Stimulated activated CD4-positive, alpha-beta T cell treated with anti-CD3 and anti-CD28 coated beads, Interleukin-12 subunit alpha, Interleukin-12 subunit beta, amount 100 ng/mL, for 24 hours (primary cell): ENCODE measurements at regions not wholly inside any gene's neighbourhood (a gene's known extent, or its start where the extent isn't known, plus 50 kb on each side); places are given as distances from the start of the nearest gene placed in this dataset.
"Not testable (repeated sequence)": the region's sequence is repeated elsewhere in the genome, so short reads cannot be mapped to it uniquely, and the experiment has no call there.

ENCODE experiments used
- DNase-seq, 2 experiments: peaks; one replicate each; pipeline ENCODE4 v3.0.0-alpha.2; 2020; ENCODE audit warnings: low read depth in 2 of 2

GRCh38 chr1:182229921-182230491, 161.6 kb downstream of the GLUL start:
- DNase-seq = no peak

DNA sequence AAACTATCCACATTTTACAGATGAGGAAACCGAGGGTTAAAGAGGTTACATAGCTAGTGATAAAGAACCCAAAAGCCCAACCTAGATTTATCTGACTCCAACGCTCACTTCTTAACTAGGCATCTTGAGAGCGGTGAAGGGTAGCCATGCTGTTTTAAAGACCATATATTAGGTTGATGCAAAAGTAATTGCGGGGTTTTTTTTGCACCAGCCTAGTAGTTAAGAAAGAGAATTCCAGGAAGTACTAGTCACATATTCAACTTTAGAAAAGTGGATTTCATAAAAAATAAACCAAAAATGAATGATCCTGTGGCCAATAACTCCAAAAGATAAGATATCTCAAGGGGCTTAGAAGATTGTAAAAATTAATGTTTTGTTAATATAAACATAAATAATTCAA, 162.1 kb downstream of the GLUL start:
- DNase-seq = no peak

- DNase-seq = no peak
These were observed 163.6 kb downstream of the GLUL start for GRCh38 chr1:182227864-182228547.

DNA sequence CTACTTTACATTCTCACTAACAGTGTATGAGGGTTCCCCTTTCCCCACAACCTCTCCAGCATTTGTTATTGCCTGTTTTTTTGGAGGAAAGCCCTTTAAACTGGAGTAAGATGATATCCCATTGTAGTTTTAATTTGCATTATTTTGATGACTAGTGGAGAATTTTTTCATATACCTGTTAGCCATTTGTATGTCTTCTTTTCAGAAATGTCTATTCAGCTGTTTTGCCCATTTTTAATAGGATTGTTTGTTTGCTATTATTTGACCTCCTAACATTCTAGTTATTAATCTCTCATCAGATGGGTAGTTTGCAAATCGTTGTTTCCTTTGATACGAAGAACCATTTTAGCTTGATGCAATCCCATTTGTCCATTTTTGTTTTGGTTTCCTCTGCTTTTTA, 165.0 kb downstream of the GLUL start:
- no peak for DNase-seq

GRCh38 chr1:182225755-182226154, 164.2 kb upstream of the ZNF648 start:
- DNase-seq = not testable (repeated sequence)

DNA sequence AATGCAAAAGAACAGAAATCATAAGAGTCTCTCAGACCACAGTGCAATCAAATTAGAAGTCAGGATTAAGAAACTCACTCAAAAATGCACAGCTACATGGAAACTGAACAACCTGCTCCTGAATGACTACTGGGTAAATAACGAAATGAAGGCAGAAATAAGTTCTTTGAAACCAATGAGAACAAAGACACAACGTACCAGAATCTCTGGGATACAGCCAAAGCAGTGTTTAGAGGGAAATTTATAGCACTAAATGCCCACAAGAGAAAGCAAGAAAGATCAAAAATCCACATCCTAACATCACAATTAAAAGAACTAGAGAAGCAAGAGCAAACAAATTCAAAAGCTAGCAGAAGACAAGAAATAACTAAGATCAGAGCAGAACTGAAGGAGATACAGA, 160.5 kb upstream of the ZNF648 start:
- DNase-seq = not testable (repeated sequence)

DNA sequence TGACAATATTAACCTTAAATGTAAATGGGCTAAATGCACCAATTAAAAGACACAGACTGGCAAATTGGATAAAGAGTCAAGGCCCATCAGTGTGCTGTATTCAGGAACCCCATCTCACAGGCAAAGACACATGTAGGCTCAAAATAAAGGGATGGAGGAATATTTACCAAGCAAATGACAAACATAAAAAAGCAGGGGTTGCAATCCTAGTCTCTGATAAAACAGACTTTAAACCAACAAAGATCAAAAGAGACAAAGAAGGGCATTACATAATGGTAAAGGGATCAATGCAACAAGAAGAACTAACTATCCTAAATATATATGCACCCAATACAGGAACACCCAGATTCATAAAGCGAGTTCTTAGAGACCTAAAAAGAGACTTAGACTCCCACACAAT, 159.9 kb upstream of the ZNF648 start:
- not testable (repeated sequence) for DNase-seq

GRCh38 chr1:182217967-182218366, 156.5 kb upstream of the ZNF648 start:
- no peak for DNase-seq

- DNase-seq = no peak
These were observed 155.6 kb upstream of the ZNF648 start for GRCh38 chr1:182217071-182217470.

GRCh38 chr1:182215764-182216163, 154.3 kb upstream of the ZNF648 start:
- DNase-seq = no peak

GRCh38 chr1:182213163-182213562, 151.7 kb upstream of the ZNF648 start:
- no peak for DNase-seq

DNA sequence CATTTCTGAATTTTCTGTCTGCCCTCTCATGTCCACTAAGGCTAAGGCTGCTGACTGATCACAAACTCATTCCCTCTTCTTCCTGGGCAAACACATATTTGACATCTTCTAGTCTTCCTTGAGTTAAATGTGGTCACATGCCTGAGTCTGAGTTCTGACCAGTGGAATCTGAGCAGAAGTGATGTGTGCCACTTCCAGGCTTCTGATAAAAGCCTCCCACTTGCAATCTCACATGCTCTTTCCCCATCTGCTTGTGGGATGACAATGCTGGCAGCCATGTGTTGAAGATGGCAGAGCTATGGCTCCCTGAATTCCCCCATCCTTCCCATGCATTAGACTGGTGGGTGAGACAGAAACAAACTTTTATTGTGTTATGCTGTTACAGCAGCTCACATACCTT, 149.9 kb upstream of the ZNF648 start:
- DNase-seq = no peak

DNA sequence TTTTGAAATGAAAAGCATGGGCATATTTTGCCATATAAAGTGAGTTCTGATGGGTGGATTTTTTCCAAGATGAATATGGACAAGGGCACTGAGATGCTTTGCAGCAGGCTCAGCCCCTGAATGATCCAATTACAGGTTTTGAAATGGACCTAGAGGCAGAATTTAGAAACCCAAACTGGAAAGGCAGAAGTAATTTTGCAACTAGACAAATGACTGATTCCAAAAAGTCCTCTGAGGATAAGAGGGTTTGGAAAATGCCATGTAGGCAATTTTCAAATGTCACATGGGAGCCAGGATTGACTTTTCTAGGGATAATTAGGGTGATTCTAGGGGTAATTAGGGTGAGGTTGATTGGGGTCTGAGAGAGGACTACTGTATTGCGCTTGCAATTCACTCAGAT, 148.9 kb upstream of the ZNF648 start:
- no peak for DNase-seq

DNA sequence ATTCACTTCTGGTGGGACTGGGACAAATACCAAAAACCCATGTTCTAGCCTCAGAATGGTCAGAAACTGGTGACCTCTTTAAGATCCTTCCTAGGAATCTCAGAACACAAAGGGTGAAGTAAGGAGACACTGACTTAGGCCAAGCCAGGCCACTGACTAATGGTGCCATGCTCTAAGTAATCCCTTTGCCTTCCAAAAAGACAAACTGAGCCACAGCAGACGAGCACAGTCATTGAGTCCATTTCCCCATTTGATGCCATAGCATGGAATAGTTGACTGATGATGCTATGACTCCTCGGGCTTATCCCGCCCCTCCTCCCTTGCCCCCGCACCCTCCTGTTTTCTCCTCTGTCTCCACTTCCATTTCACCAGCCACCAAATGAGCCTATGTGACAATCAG, 145.8 kb upstream of the ZNF648 start:
- DNase-seq = no peak

GRCh38 chr1:182206626-182207239, 145.2 kb upstream of the ZNF648 start:
- no peak for DNase-seq

DNA sequence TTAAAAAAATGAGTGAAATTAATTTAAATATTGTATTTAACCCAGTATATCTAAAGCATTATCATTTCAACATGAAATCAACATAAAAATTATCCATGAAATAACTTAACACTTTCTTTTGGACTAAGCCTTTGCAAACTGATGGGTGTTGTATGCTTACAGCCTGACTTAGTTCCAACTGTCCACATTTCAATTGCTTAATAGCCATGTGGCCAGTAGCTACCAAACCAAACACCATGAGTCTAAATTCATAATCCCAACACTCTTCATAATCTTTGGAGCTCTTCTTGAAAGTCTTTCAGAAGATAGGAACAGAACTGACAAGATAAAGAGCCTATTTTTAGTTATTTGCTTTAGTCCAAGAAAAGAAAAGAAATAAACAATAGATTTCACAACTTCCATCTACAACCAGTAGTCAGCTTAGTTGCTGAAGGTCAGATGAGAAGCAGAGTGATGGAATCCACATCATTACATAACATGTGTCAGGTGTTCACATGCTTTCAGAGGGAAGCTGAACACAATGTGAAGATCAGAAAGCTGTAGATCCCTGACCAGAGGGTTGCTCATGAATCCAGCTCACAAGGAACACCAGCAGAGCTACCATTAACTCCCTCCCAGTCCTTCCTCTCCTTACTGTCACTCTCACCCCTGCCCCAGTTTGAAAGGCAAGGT, 144.0 kb upstream of the ZNF648 start:
- DNase-seq = no peak

- no peak for DNase-seq
These were observed 141.8 kb upstream of the ZNF648 start for GRCh38 chr1:182203191-182203875.

GRCh38 chr1:182201490-182201889, 140.0 kb upstream of the ZNF648 start:
- DNase-seq = not testable (repeated sequence)

- DNase-seq = no peak
These were observed 138.7 kb upstream of the ZNF648 start for GRCh38 chr1:182200025-182200812.

GRCh38 chr1:182198006-182198605, 136.6 kb upstream of the ZNF648 start:
- DNase-seq = no peak
